Heart right ventricle (tissue), 16 donors: ENCODE measurements at regions not wholly inside any gene's neighbourhood (a gene's known extent, or its start where the extent isn't known, plus 50 kb on each side); places are given as distances from the start of the nearest gene placed in this dataset.
A peak's percentile ranks its signal among the peaks of the same experiment; 100 is the strongest.

Source experiments
- ATAC-seq, 8 donors: fragments of 200-7000 bp; cut with Tn5 transposase; one replicate each; pipeline ENCODE4 v1.9.1; 2020; ENCODE audit warnings: mild to moderate bottlenecking in 8 of 8, moderate library complexity in 8 of 8, moderate number of reproducible peaks in 1 of 8
- DNase-seq, 2 donors: peaks; one replicate each; pipeline ENCODE4 v3.0.0-alpha.2; 2020
- H3K27ac ChIP-seq, 10 donors: fragments of 200-600 bp; sonication (generic) in 2 of 10; one replicate each; pipeline versions ENCODE4 v1.5.0 to v1.8.0; 2020 to 2022; ENCODE audit warnings: mild to moderate bottlenecking in 3 of 10
- H3K27me3 ChIP-seq, 7 donors: fragments of 200-600 bp; one replicate each; pipeline ENCODE4 v1.8.0; 2021 to 2022; ENCODE audit warnings: mild to moderate bottlenecking in 2 of 7
- H3K36me3 ChIP-seq, 9 donors: fragments of 200-600 bp; sonication (generic) in 1 of 9; one replicate each; pipeline versions ENCODE4 v1.5.0 to v1.8.0; 2020 to 2022; ENCODE audit warnings: mild to moderate bottlenecking in 2 of 9
- H3K4me1 ChIP-seq, 9 donors: fragments of 200-600 bp; sonication (generic) in 1 of 9; one replicate each; pipeline versions ENCODE4 v1.5.0 to v1.8.0; 2020 to 2022; ENCODE audit warnings: mild to moderate bottlenecking in 4 of 9
- H3K4me3 ChIP-seq, 10 donors: fragments of 200-600 bp; sonication (generic) in 2 of 10; one replicate each; pipeline versions ENCODE4 v1.5.0 to v1.8.0; 2020 to 2022; ENCODE audit warnings: mild to moderate bottlenecking in 7 of 10, moderate library complexity in 2 of 10
- H3K9me3 ChIP-seq, 11 donors: fragments of 200-600 bp in 10 of 11; sonication (generic) in 2 of 11; one replicate each; pipeline versions ENCODE4 v1.5.0 to v1.8.0; 2013 to 2022; ENCODE audit warnings: mild to moderate bottlenecking in 2 of 11, control low read depth in 1 of 11, moderate library complexity in 1 of 11
- WGBS, 2 donors: extraction: QIAGEN DNeasy Blood & Tissue Kit; methylation state at CpG; one replicate each; pipeline ENCODE4 v1.1.7; 2013; ENCODE audit warnings: inconsistent platforms in 1 of 2; 5-methylcytosine and 5-hydroxymethylcytosine counted together
- intact Hi-C, 10 donors: fragments of 100-400 bp; cut with DNase I; formaldehyde crosslinking; loops; one replicate each; pipeline versions ENCODE4 v1.11.1 to v1.14.2; 2022
- TF ChIP-seq, protein P1 (sequence below), 9 donors: fragments of 200-600 bp; sonication (generic) in 2 of 9; IDR thresholded peaks; one replicate each; pipeline versions ENCODE4 v1.5.0 to v1.8.0; 2021 to 2022; ENCODE audit warnings: antibody characterized with exemption in 9 of 9, mild to moderate bottlenecking in 5 of 9, moderate library complexity in 1 of 9
- donor health status: Arrhythmogenic right ventricular cardiomyopathy.
- donor health status: ischemic (EF 13 %, LVEDD 7.1; RV severe dilation, severe dysfunction).
- donor health status: healthy with polysubstance abuse.
- donor health status: DM: no; HTN: yes; CAD: no.
- donor health status: DM: no; HTN: no; CAD: no.
- donor health status: ischemic (EF 25% LVEDD 6.9; RV normal size, moderate dysfunction).
- donor health status: ischemic (EF 25% LVEDD 5.7; RV mildly dilated, moderate dysfunction).
- donor health status: healthy.
- donor health status: DM: yes; HTN: yes; CAD: no.
- donor health status: Ischemic cardiomyopathy.
- donor health status: ischemic (EF 35%, LVEDD 5.7; RV mildly dilated, moderate dysfunction).
- donor health status: nonischemic (EF 11% LVEDD 7.7; RV severe dilation, severe dysfunction).
- donor health status: DM: yes; HTN: yes; CAD: no.
- donor health status: PGD.
- donor health status: ischemic (EF 29% LVEDD 5.4; RV normal size, mild dysfunction).
- donor health status: nonischemic (EF 23%, LVEDD 6.1; RV moderate dilation, normal function).

DNA sequence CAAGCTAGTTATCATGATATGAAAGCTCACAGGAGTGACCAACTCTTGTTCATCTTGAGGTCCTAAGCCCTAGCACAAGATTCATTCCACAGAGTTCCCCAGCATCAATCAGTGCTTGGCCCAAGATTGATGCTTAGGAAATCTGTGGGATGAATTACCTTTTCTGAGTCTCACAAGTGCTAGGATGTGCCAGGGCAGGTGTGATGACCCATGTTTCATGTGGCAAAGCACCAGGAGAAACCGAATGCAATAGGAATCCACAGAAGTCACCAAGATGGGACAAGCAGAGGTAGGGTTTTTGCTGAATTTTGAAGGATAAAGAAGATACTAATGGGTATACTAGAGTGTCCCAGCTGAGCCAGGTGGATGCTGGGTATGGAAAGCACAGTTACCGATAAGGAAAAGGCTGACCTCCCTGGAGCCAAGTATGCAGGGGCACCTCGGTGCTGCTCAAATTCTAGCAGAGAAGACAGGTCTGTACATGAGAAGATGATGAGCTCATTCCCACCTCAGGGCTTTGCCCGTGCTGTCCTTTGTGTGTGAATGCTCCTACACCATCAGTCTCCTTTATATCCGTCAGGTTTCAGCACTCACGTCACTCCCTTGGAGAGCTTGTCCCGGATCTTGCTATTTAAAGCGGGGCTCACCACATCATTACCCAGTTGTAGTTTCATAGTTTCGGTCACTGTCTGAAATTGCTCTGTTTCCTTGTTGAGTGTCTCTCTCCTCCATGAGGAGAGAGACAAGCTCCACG, 168.9 kb upstream of the TSC22D1 start:
- H3K4me3 ChIP-seq: no peak overlapping the region
- no peak overlapping the region for H3K27ac ChIP-seq
- TF ChIP-seq, protein P1, sequence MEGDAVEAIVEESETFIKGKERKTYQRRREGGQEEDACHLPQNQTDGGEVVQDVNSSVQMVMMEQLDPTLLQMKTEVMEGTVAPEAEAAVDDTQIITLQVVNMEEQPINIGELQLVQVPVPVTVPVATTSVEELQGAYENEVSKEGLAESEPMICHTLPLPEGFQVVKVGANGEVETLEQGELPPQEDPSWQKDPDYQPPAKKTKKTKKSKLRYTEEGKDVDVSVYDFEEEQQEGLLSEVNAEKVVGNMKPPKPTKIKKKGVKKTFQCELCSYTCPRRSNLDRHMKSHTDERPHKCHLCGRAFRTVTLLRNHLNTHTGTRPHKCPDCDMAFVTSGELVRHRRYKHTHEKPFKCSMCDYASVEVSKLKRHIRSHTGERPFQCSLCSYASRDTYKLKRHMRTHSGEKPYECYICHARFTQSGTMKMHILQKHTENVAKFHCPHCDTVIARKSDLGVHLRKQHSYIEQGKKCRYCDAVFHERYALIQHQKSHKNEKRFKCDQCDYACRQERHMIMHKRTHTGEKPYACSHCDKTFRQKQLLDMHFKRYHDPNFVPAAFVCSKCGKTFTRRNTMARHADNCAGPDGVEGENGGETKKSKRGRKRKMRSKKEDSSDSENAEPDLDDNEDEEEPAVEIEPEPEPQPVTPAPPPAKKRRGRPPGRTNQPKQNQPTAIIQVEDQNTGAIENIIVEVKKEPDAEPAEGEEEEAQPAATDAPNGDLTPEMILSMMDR (IDR thresholded peaks at IDR 0.05): no peak
- H3K36me3 ChIP-seq: no peaks in the 10 kb centered on the region
- H3K4me1 ChIP-seq: peaks cover 0 to 12% (median 0%) of the 10 kb centered on the region in 9 donors
- DNase-seq (no peak), ATAC-seq (peak in 4 of 8 donors; percentile 51 to 77 (median 56))
- no peaks in the 10 kb centered on the region for H3K9me3 ChIP-seq
- intact Hi-C loops: no loop called here
- 57 to 66% methylated on average over 10 of the region's 10 CpGs for WGBS, 2 donors
- no peaks in the 10 kb centered on the region for H3K27me3 ChIP-seq

- no peaks in the 10 kb centered on the region for H3K9me3 ChIP-seq
- ATAC-seq (no peak), DNase-seq (no peak)
- no peaks in the 10 kb centered on the region for H3K27me3 ChIP-seq
- no peak overlapping the region for H3K4me3 ChIP-seq
- TF ChIP-seq, protein P1 (IDR thresholded peaks at IDR 0.05): no peak
- intact Hi-C loops: no loop called here
- no peak overlapping the region for H3K27ac ChIP-seq
- peaks cover 0 to 6% (median 0%) of the 10 kb centered on the region in 9 donors for H3K4me1 ChIP-seq
- H3K36me3 ChIP-seq: no peaks in the 10 kb centered on the region
- 71 to 88% methylated on average over 7 of the region's 7 CpGs for WGBS, 2 donors
Measured at GRCh38 chr13:44739539-44739938, 163.4 kb upstream of the TSC22D1 start.

DNA sequence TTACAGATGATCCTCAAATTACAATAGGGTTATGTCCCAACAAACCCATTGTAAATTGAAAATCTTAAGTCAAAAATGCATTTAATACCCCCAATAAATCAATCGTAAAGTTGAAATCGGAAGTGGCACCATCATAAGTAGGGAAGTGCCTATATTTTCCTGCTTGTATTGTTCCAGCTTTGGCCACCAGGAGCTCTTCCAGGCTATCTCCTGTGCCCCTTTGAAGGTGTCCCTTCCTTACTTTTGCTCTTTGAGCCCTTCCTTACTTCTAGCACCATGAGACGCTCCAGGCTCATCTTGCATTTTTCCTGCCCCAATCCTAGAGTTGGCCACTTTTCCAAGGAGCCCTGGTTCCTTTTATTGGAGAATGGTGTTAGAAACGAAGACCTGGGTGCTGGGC, 163.0 kb upstream of the TSC22D1 start:
- Histone ChIP-seq H3K4me3 (no peak overlapping the region), H3K27me3 (no peaks in the 10 kb centered on the region), H3K27ac (no peak overlapping the region), H3K4me1 (peaks cover 0 to 11% (median 0%) of the 10 kb centered on the region in 9 donors), H3K36me3 (no peaks in the 10 kb centered on the region), H3K9me3 (no peaks in the 10 kb centered on the region)
- ATAC-seq (no peak), DNase-seq (no peak)
- 84% methylated on average over 4 of the region's 4 CpGs for WGBS, 2 donors
- intact Hi-C loops: no loop called here
- TF ChIP-seq, protein P1 (IDR thresholded peaks at IDR 0.05): no peak

GRCh38 chr13:44738463-44738862, 162.3 kb upstream of the TSC22D1 start:
- 57 to 59% methylated on average over 2 of the region's 2 CpGs for WGBS, 2 donors
- Histone ChIP-seq H3K9me3 (no peaks in the 10 kb centered on the region), H3K4me1 (peaks cover 0 to 14% (median 0%) of the 10 kb centered on the region in 9 donors), H3K27ac (no peak overlapping the region), H3K27me3 (no peaks in the 10 kb centered on the region), H3K36me3 (no peaks in the 10 kb centered on the region), H3K4me3 (no peak overlapping the region)
- intact Hi-C loops: no loop called here
- DNase-seq: no peak
- TF ChIP-seq, protein P1 (IDR thresholded peaks at IDR 0.05): no peak
- no peak for ATAC-seq
